Neutrophil (primary cell): ENCODE measurements at regions not wholly inside any gene's neighbourhood (a gene's known extent, or its start where the extent isn't known, plus 50 kb on each side); places are given as distances from the start of the nearest gene placed in this dataset.

Experiments used
- H3K27ac ChIP-seq: fragments of 200-600 bp; sonication (generic); 2 replicates; pipeline ENCODE4 v1.5.1; 2016; ENCODE audit warnings: mild to moderate bottlenecking, moderate library complexity
- H3K27me3 ChIP-seq: fragments of 200-600 bp; sonication (generic); 2 replicates; pipeline ENCODE4 v1.6.0; 2016; ENCODE audit warnings: mild to moderate bottlenecking
- H3K36me3 ChIP-seq: fragments of 200-600 bp; sonication (generic); 2 replicates; pipeline ENCODE4 v1.5.1; 2017
- H3K4me1 ChIP-seq, 2 experiments: fragments of 200-600 bp in 1 of 2; sonication (generic) in 1 of 2; 1 replicate in 1 of 2; 2 replicates in 1 of 2; pipeline versions ENCODE4 v1.5.1 to v1.6.1; 2013 to 2016; ENCODE audit warnings: low read depth in 1 of 2, low read length in 1 of 2, mild to moderate bottlenecking in 1 of 2, moderate library complexity in 1 of 2; ENCODE audit not compliant: control insufficient read depth in 1 of 2, insufficient read depth in 1 of 2
- H3K4me3 ChIP-seq, 2 experiments: fragments of 200-600 bp in 1 of 2; sonication (generic) in 1 of 2; 1 replicate in 1 of 2; 2 replicates in 1 of 2; pipeline ENCODE4 v1.5.1; 2013 to 2016; ENCODE audit warnings: low read depth in 1 of 2, low read length in 1 of 2, mild to moderate bottlenecking in 1 of 2, moderate library complexity in 1 of 2
- H3K9me3 ChIP-seq: fragments of 200-600 bp; sonication (generic); 2 replicates; pipeline ENCODE4 v1.5.1; 2016
- CTCF ChIP-seq: fragments of 200-600 bp; sonication (generic); IDR thresholded peaks from 2 replicates; pipeline ENCODE4 v1.5.1; 2016; ENCODE audit warnings: antibody characterized with exemption

GRCh38 chr2:220424561-220424960, 797.1 kb downstream of the SLC4A3 start:
- Histone ChIP-seq H3K9me3 (no peaks in the 10 kb centered on the region), H3K27me3 (no peaks in the 10 kb centered on the region), H3K4me3 (no peak overlapping the region), H3K27ac (no peak overlapping the region), H3K4me1 (no peaks in the 10 kb centered on the region), H3K36me3 (no peaks in the 10 kb centered on the region)
- no peak for TF ChIP-seq CTCF

- no peak overlapping the region for H3K27ac ChIP-seq
- no peaks in the 10 kb centered on the region for H3K9me3 ChIP-seq
- no peaks in the 10 kb centered on the region for H3K27me3 ChIP-seq
- no peaks in the 10 kb centered on the region for H3K36me3 ChIP-seq
- H3K4me3 ChIP-seq, result no peak overlapping the region
- H3K4me1 ChIP-seq, result no peaks in the 10 kb centered on the region
- TF ChIP-seq CTCF, result no peak
These were observed 805.2 kb downstream of the SLC4A3 start for GRCh38 chr2:220432645-220433044.

- Histone ChIP-seq H3K9me3 (no peaks in the 10 kb centered on the region), H3K27me3 (no peaks in the 10 kb centered on the region), H3K4me1 (no peaks in the 10 kb centered on the region), H3K36me3 (no peaks in the 10 kb centered on the region), H3K27ac (no peak overlapping the region), H3K4me3 (no peak overlapping the region)
- no peak for TF ChIP-seq CTCF
These were observed 805.7 kb downstream of the SLC4A3 start for GRCh38 chr2:220433131-220433530.

- H3K4me3 ChIP-seq, result no peak overlapping the region
- H3K9me3 ChIP-seq, result no peaks in the 10 kb centered on the region
- H3K27me3 ChIP-seq, result no peaks in the 10 kb centered on the region
- H3K4me1 ChIP-seq, result no peaks in the 10 kb centered on the region
- H3K36me3 ChIP-seq, result no peaks in the 10 kb centered on the region
- TF ChIP-seq CTCF, result no peak
- H3K27ac ChIP-seq, result no peak overlapping the region
These were observed 807.0 kb downstream of the SLC4A3 start for GRCh38 chr2:220434385-220434784.

- Histone ChIP-seq H3K27ac (no peak overlapping the region), H3K4me1 (no peaks in the 10 kb centered on the region), H3K9me3 (no peaks in the 10 kb centered on the region), H3K4me3 (no peak overlapping the region), H3K27me3 (no peaks in the 10 kb centered on the region), H3K36me3 (no peaks in the 10 kb centered on the region)
- no peak for TF ChIP-seq CTCF
These were observed 810.5 kb downstream of the SLC4A3 start for GRCh38 chr2:220437938-220438337.

GRCh38 chr2:220440731-220441130, 813.3 kb downstream of the SLC4A3 start:
- H3K36me3 ChIP-seq, result no peaks in the 10 kb centered on the region
- no peaks in the 10 kb centered on the region for H3K9me3 ChIP-seq
- no peak overlapping the region for H3K27ac ChIP-seq
- H3K4me1 ChIP-seq, result no peaks in the 10 kb centered on the region
- H3K4me3 ChIP-seq, result no peak overlapping the region
- H3K27me3 ChIP-seq, result no peaks in the 10 kb centered on the region
- TF ChIP-seq CTCF, result no peak
